Dendritic cell treated with granulocyte-macrophage colony-stimulating factor and Interleukin-4, amounts not matched to agents 40 ng/mL and 50 ng/mL, for 4 days (primary cell): ENCODE measurements at regions not wholly inside any gene's neighbourhood (a gene's known extent, or its start where the extent isn't known, plus 50 kb on each side); places are given as distances from the start of the nearest gene placed in this dataset.

Experiments
- H3K27ac Mint-ChIP-seq: one replicate; pipeline ENCODE4 v1.8.0; 2022; ENCODE audit warnings: mild to moderate bottlenecking, mixed read lengths
- H3K27me3 Mint-ChIP-seq: one replicate; pipeline ENCODE4 v1.8.0; 2022; ENCODE audit warnings: mild to moderate bottlenecking, mixed read lengths
- H3K36me3 Mint-ChIP-seq: one replicate; pipeline ENCODE4 v1.8.0; 2022; ENCODE audit warnings: low read depth, mixed read lengths
- H3K4me1 Mint-ChIP-seq: one replicate; pipeline ENCODE4 v1.8.0; 2022; ENCODE audit warnings: low read depth, mixed read lengths
- H3K4me3 Mint-ChIP-seq: one replicate; pipeline ENCODE4 v1.8.0; 2022; ENCODE audit warnings: mild to moderate bottlenecking, moderate library complexity, mixed read lengths
- H3K9me3 Mint-ChIP-seq: one replicate; pipeline ENCODE4 v1.8.0; 2022; ENCODE audit warnings: mixed read lengths
- intact Hi-C: fragments of 100-400 bp; cut with micrococcal nuclease; formaldehyde crosslinking; loops from one replicate; pipeline ENCODE4 v1.15.0; 2022

GRCh38 chr4:181971973-181972372, 271.2 kb upstream of the TENM3 start:
- H3K4me3 Mint-ChIP-seq = no peak overlapping the region
- H3K27ac Mint-ChIP-seq = no peak overlapping the region
- H3K9me3 Mint-ChIP-seq = peaks cover 28% of the 10 kb centered on the region
- intact Hi-C loops = no loop called here
- H3K36me3 Mint-ChIP-seq = no peaks in the 10 kb centered on the region
- H3K27me3 Mint-ChIP-seq = no peaks in the 10 kb centered on the region
- peaks cover 10% of the 10 kb centered on the region for H3K4me1 Mint-ChIP-seq

DNA sequence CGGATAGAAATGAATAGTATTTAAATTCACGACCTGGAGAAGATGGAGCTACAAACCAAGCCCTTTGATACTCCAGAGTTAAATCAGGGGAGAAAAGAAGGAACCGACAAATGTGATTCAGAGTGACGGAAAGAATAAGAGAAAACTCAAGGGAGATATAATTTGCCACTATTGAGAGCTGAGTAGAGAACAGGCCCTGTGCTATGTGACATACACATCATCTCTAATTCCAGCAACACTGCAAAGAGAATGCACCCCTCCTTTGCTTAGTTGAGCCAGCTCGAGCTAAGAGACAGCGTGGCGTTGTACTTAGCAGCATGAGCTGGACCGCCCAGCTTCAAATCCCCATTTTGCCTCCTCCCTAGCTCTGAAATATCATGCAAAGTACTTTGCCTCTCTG, 266.4 kb upstream of the TENM3 start:
- intact Hi-C loops = no loop called here
- Mint-ChIP-seq H3K4me3 (no peak overlapping the region), H3K27me3 (no peaks in the 10 kb centered on the region), H3K9me3 (peaks cover 41% of the 10 kb centered on the region), H3K4me1 (peaks cover 1% of the 10 kb centered on the region), H3K27ac (no peak overlapping the region), H3K36me3 (no peaks in the 10 kb centered on the region)

DNA sequence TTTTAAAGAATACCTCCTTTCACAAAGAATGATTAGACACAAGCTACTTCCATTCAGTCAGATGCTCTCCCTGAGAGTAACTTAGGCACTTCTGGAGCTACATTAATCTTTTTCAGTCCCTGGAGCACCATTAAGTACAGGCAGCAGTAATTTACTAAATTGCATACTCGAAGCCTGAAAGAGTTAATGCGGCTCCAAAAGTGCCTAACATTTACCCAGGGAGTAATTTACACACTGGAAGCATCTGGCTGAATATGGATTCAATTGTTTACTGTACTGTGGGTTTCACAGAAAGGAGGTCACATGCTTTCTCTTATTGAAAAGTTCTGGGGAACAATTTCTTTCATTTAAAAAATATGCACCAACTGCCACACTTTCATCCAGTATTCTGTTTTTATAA, 260.8 kb upstream of the TENM3 start:
- no peaks in the 10 kb centered on the region for H3K36me3 Mint-ChIP-seq
- no peaks in the 10 kb centered on the region for H3K27me3 Mint-ChIP-seq
- H3K9me3 Mint-ChIP-seq = peaks cover 20% of the 10 kb centered on the region
- H3K27ac Mint-ChIP-seq = no peak overlapping the region
- intact Hi-C loops = no loop called here
- H3K4me1 Mint-ChIP-seq = no peaks in the 10 kb centered on the region
- no peak overlapping the region for H3K4me3 Mint-ChIP-seq

- Mint-ChIP-seq H3K4me1 (no peaks in the 10 kb centered on the region), H3K4me3 (no peak overlapping the region), H3K36me3 (no peaks in the 10 kb centered on the region), H3K27me3 (no peaks in the 10 kb centered on the region), H3K9me3 (peaks cover 16% of the 10 kb centered on the region), H3K27ac (no peak overlapping the region)
- intact Hi-C loops = no loop called here
Observed at GRCh38 chr4:181982856-181983255, 260.3 kb upstream of the TENM3 start.

GRCh38 chr4:181987392-181987791, 255.8 kb upstream of the TENM3 start:
- H3K9me3 Mint-ChIP-seq = no peaks in the 10 kb centered on the region
- no peaks in the 10 kb centered on the region for H3K36me3 Mint-ChIP-seq
- intact Hi-C loops = no loop called here
- H3K27me3 Mint-ChIP-seq = no peaks in the 10 kb centered on the region
- H3K4me1 Mint-ChIP-seq = no peaks in the 10 kb centered on the region
- no peak overlapping the region for H3K27ac Mint-ChIP-seq
- H3K4me3 Mint-ChIP-seq = no peak overlapping the region

DNA sequence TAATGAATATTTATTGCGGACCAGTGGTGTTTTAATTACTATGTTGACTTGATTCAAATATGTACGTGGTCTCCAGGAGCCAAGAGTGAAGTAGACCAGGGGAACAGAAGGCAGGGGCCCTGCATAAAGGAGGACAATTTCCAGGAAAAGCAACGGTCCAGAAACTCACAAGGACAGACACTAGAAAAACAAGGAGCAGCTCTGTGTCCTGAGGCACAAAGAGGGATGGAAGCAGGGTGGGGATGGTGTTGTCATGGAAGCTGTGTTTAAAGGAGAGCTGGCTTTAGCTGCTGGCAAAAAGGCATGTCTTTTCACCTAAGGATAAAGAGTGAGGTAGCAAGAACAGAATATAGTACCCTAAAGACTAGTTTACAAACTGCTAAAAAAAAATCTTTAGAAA, 254.1 kb upstream of the TENM3 start:
- no peaks in the 10 kb centered on the region for H3K4me1 Mint-ChIP-seq

GRCh38 chr4:181991369-181992108, 251.7 kb upstream of the TENM3 start:
- Mint-ChIP-seq H3K36me3 (no peaks in the 10 kb centered on the region), H3K27ac (no peak overlapping the region), H3K4me3 (no peak overlapping the region), H3K27me3 (no peaks in the 10 kb centered on the region), H3K9me3 (no peaks in the 10 kb centered on the region), H3K4me1 (no peaks in the 10 kb centered on the region)
- intact Hi-C loops = no loop called here

More for the DNA sequence above, 254.1 kb upstream of the TENM3 start:
- Mint-ChIP-seq H3K27me3 (no peaks in the 10 kb centered on the region), H3K27ac (no peak overlapping the region), H3K9me3 (no peaks in the 10 kb centered on the region), H3K4me3 (no peak overlapping the region), H3K36me3 (no peaks in the 10 kb centered on the region)
- intact Hi-C loops = no loop called here

- Mint-ChIP-seq H3K4me3 (no peak overlapping the region), H3K36me3 (no peaks in the 10 kb centered on the region), H3K9me3 (no peaks in the 10 kb centered on the region), H3K4me1 (no peaks in the 10 kb centered on the region), H3K27me3 (no peaks in the 10 kb centered on the region), H3K27ac (no peak overlapping the region)
- intact Hi-C loops = no loop called here
Observed at GRCh38 chr4:181998398-181999295, 244.6 kb upstream of the TENM3 start.

DNA sequence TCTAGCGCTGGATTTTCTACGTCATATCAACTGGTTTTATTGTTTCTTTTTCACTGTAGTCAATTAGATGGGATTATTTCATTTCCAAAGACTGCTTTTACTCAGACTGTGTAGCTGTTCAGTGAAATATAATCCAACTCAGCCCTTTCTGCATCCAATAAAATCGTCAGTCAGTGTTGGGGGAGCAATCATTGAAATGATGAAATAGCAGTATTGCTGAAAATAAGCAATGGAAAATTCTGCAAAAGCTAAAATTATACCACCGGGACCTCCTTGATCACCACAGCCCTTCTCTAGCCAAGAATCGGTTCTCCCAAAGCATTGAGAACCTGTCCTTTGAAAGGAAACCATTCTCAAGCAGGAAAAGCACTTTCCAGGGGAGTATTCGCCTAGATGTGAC, 243.1 kb upstream of the TENM3 start:
- Mint-ChIP-seq H3K4me3 (no peak overlapping the region), H3K9me3 (no peaks in the 10 kb centered on the region), H3K27me3 (no peaks in the 10 kb centered on the region), H3K36me3 (no peaks in the 10 kb centered on the region), H3K4me1 (no peaks in the 10 kb centered on the region), H3K27ac (no peak overlapping the region)
- intact Hi-C loops = no loop called here

GRCh38 chr4:182010876-182011275, 232.3 kb upstream of the TENM3 start:
- Mint-ChIP-seq H3K27me3 (no peaks in the 10 kb centered on the region), H3K4me3 (no peak overlapping the region), H3K27ac (no peak overlapping the region), H3K36me3 (no peaks in the 10 kb centered on the region), H3K4me1 (no peaks in the 10 kb centered on the region), H3K9me3 (peaks cover 32% of the 10 kb centered on the region)
- intact Hi-C loops = no loop called here

GRCh38 chr4:182014164-182014563, 229.0 kb upstream of the TENM3 start:
- peaks cover 13% of the 10 kb centered on the region for H3K9me3 Mint-ChIP-seq
- H3K27ac Mint-ChIP-seq = no peak overlapping the region
- no peak overlapping the region for H3K4me3 Mint-ChIP-seq
- intact Hi-C loops = no loop called here
- no peaks in the 10 kb centered on the region for H3K4me1 Mint-ChIP-seq
- H3K36me3 Mint-ChIP-seq = no peaks in the 10 kb centered on the region
- no peaks in the 10 kb centered on the region for H3K27me3 Mint-ChIP-seq

GRCh38 chr4:182015014-182015413, 228.2 kb upstream of the TENM3 start:
- Mint-ChIP-seq H3K36me3 (no peaks in the 10 kb centered on the region), H3K9me3 (peaks cover 18% of the 10 kb centered on the region), H3K4me3 (no peak overlapping the region), H3K27me3 (no peaks in the 10 kb centered on the region), H3K27ac (no peak overlapping the region), H3K4me1 (no peaks in the 10 kb centered on the region)
- intact Hi-C loops = no loop called here

GRCh38 chr4:182015893-182016292, 227.3 kb upstream of the TENM3 start:
- peaks cover 15% of the 10 kb centered on the region for H3K9me3 Mint-ChIP-seq
- no peaks in the 10 kb centered on the region for H3K36me3 Mint-ChIP-seq
- no peak overlapping the region for H3K4me3 Mint-ChIP-seq
- no peaks in the 10 kb centered on the region for H3K27me3 Mint-ChIP-seq
- intact Hi-C loops = no loop called here
- H3K4me1 Mint-ChIP-seq = no peaks in the 10 kb centered on the region
- no peak overlapping the region for H3K27ac Mint-ChIP-seq

GRCh38 chr4:182017038-182017437, 226.2 kb upstream of the TENM3 start:
- Mint-ChIP-seq H3K27ac (no peak overlapping the region), H3K4me1 (no peaks in the 10 kb centered on the region), H3K27me3 (no peaks in the 10 kb centered on the region), H3K36me3 (no peaks in the 10 kb centered on the region), H3K4me3 (no peak overlapping the region), H3K9me3 (peaks cover 7% of the 10 kb centered on the region)
- intact Hi-C loops = no loop called here
